A673 (cell line): ENCODE measurements at regions not wholly inside any gene's neighbourhood (a gene's known extent, or its start where the extent isn't known, plus 50 kb on each side); places are given as distances from the start of the nearest gene placed in this dataset.

Source experiments
- BruUV-seq: library from RNA; stranded (reverse); fragments of 400-500 nt; replicated peaks from 2 replicates; lab custom pipeline; 2021; lab: Mats Ljungman, UMichigan
- CTCF ChIA-PET: fragments of 300-600 bp; sonication (Branson Sonifier 250); formaldehyde crosslinking; loops from one replicate; lab custom pipeline; 2022; ENCODE audit warnings: antibody characterized with exemption; lab: Charles Lee
- POLR2A ChIA-PET: fragments of 300-600 bp; sonication (Branson Sonifier 250); formaldehyde crosslinking; loops from one replicate; lab custom pipeline; 2022; ENCODE audit warnings: antibody characterized with exemption; ENCODE audit not compliant: low non-redundant PET; lab: Charles Lee
- DNase-seq: peaks from one replicate; pipeline ENCODE4 v3.0.0-alpha.2; 2015; ENCODE audit warnings: low spot score
- H3K27ac ChIP-seq: fragments of 200-600 bp; sonication (generic); 2 replicates; pipeline ENCODE4 v1.5.1; 2016; ENCODE audit warnings: mixed run types, low read depth, mild to moderate bottlenecking, mixed read lengths, antibody characterized with exemption, low read length; ENCODE audit not compliant: poor library complexity, severe bottlenecking
- H3K27me3 ChIP-seq: fragments of 200-600 bp; sonication (generic); replicated peaks from 2 replicates; pipeline ENCODE4 v1.6.1; 2017; ENCODE audit warnings: mixed run types, low read depth, mild to moderate bottlenecking, mixed read lengths, antibody characterized with exemption, low read length; ENCODE audit not compliant: insufficient read depth, poor library complexity
- H3K36me3 ChIP-seq: fragments of 200-600 bp; sonication (generic); 2 replicates; pipeline ENCODE4 v1.6.1; 2016; ENCODE audit warnings: mixed run types, mild to moderate bottlenecking, mixed read lengths, antibody characterized with exemption, low read length; ENCODE audit not compliant: insufficient read depth, poor library complexity, severe bottlenecking
- H3K4me1 ChIP-seq: fragments of 200-600 bp; sonication (generic); 2 replicates; pipeline ENCODE4 v1.6.1; 2017; ENCODE audit warnings: mixed run types, mild to moderate bottlenecking, mixed read lengths, antibody characterized with exemption, low read length; ENCODE audit not compliant: insufficient read depth, poor library complexity, severe bottlenecking
- H3K4me3 ChIP-seq: fragments of 200-600 bp; sonication (generic); 2 replicates; pipeline ENCODE4 v1.5.1; 2016; ENCODE audit warnings: low read depth, mixed run types, mild to moderate bottlenecking, mixed read lengths, low read length; ENCODE audit not compliant: poor library complexity, severe bottlenecking
- H3K9me3 ChIP-seq: fragments of 200-600 bp; sonication (generic); 2 replicates; pipeline ENCODE4 v1.6.1; 2016; ENCODE audit warnings: mixed run types, low read depth, mild to moderate bottlenecking, mixed read lengths, antibody characterized with exemption, low read length; ENCODE audit not compliant: poor library complexity, severe bottlenecking
- CTCF ChIP-seq: fragments of 300-800, 200-600 bp; sonication (generic); conservative IDR thresholded peaks from 2 replicates; pipeline ENCODE4 v1.5.1; 2017; ENCODE audit warnings: low read depth, mild to moderate bottlenecking, antibody characterized with exemption, low read length, moderate library complexity, mixed read lengths
- EZH2 ChIP-seq: fragments of 200-600 bp; sonication (generic); IDR thresholded peaks from 2 replicates; pipeline ENCODE4 v1.6.1; 2017; ENCODE audit warnings: borderline replicate concordance, low read depth, mild to moderate bottlenecking, mixed read lengths, antibody characterized with exemption, low read length; ENCODE audit not compliant: poor library complexity, severe bottlenecking
- intact Hi-C: fragments of 100-400 bp; cut with micrococcal nuclease; formaldehyde crosslinking; loops from one replicate; pipeline ENCODE4 v1.10.0; 2022; ENCODE audit not compliant: unreplicated experiment

GRCh38 chr18:65279668-65280305 is 471.0 kb upstream of the CDH7 start:
- no peak for DNase-seq
- TF ChIP-seq CTCF (no peak), EZH2 (no peak)

GRCh38 chr18:65278939-65279667 is 471.7 kb upstream of the CDH7 start:
- POLR2A ChIA-PET: no interaction called here
- Histone ChIP-seq H3K27ac (no peak overlapping the region), H3K27me3 (no peaks in the 10 kb centered on the region), H3K36me3 (no peaks in the 10 kb centered on the region), H3K4me3 (no peak overlapping the region), H3K4me1 (no peaks in the 10 kb centered on the region), H3K9me3 (no peaks in the 10 kb centered on the region)
- TF ChIP-seq EZH2: no peak
- CTCF ChIA-PET: no interaction called here
- no peak for DNase-seq
- BruUV-seq: no TSS peak
- intact Hi-C loops: no loop called here

More at GRCh38 chr18:65279668-65280305, 471.0 kb upstream of the CDH7 start:
- Histone ChIP-seq H3K27ac (no peak overlapping the region), H3K4me1 (no peaks in the 10 kb centered on the region), H3K4me3 (no peak overlapping the region), H3K36me3 (no peaks in the 10 kb centered on the region), H3K9me3 (no peaks in the 10 kb centered on the region), H3K27me3 (no peaks in the 10 kb centered on the region)
- BruUV-seq: no TSS peak
- ChIA-PET POLR2A (no interaction called here), CTCF (no interaction called here)
- intact Hi-C loops: no loop called here

GRCh38 chr18:65269375-65269774 is 481.4 kb upstream of the CDH7 start:
- TF ChIP-seq CTCF (no peak), EZH2 (no peak)
- no peak overlapping the region for H3K4me3 ChIP-seq
- ChIA-PET POLR2A (no interaction called here), CTCF (no interaction called here)
- DNase-seq: no peak
- H3K27me3 ChIP-seq: no peaks in the 10 kb centered on the region
- H3K27ac ChIP-seq: no peak overlapping the region
- no peaks in the 10 kb centered on the region for H3K36me3 ChIP-seq
- intact Hi-C loops: no loop called here
- H3K9me3 ChIP-seq: no peaks in the 10 kb centered on the region
- no TSS peak for BruUV-seq
- H3K4me1 ChIP-seq: no peaks in the 10 kb centered on the region
